NCI-H524 treated with DMSO at 0.1 percent for 48 hours (cell line): ENCODE measurements at regions not wholly inside any gene's neighbourhood (a gene's known extent, or its start where the extent isn't known, plus 50 kb on each side); places are given as distances from the start of the nearest gene placed in this dataset.
"Not testable (repeated sequence)": the region's sequence is repeated elsewhere in the genome, so short reads cannot be mapped to it uniquely, and the experiment has no call there.

Experiments used
- DNase-seq: peaks from one replicate; lab custom pipeline; 2025; lab: John Stamatoyannopoulos, UW

- no peak for DNase-seq
Measured at GRCh38 chr1:58836408-58836807, 52.6 kb upstream of the JUN start.

- DNase-seq = no peak
Measured at GRCh38 chr1:58837886-58838285, 54.0 kb upstream of the JUN start.

- DNase-seq = no peak
Measured at GRCh38 chr1:58839147-58839795, 55.4 kb upstream of the JUN start.

- no peak for DNase-seq
Measured at GRCh38 chr1:58839846-58840835, 56.3 kb upstream of the JUN start.

- no peak for DNase-seq
Measured at GRCh38 chr1:58841455-58841854, 57.6 kb upstream of the JUN start.

GRCh38 chr1:58842941-58843340, 59.1 kb upstream of the JUN start:
- DNase-seq = no peak

GRCh38 chr1:58844176-58844575, 60.3 kb upstream of the JUN start:
- no peak for DNase-seq

- DNase-seq = no peak
Measured at GRCh38 chr1:58845942-58846341, 62.1 kb upstream of the JUN start.

GRCh38 chr1:58848818-58849411, 65.1 kb upstream of the JUN start:
- DNase-seq = no peak

- DNase-seq = no peak
Measured at GRCh38 chr1:58849551-58849950, 65.7 kb upstream of the JUN start.

GRCh38 chr1:58850636-58851035, 66.8 kb upstream of the JUN start:
- no peak for DNase-seq

- no peak for DNase-seq
Measured at GRCh38 chr1:58852731-58853485, 69.1 kb upstream of the JUN start.

- no peak for DNase-seq
Measured at GRCh38 chr1:58854576-58854975, 70.7 kb upstream of the JUN start.

- DNase-seq = no peak
Measured at GRCh38 chr1:58855274-58856165, 71.7 kb upstream of the JUN start.

- DNase-seq = not testable (repeated sequence)
Measured at GRCh38 chr1:58856281-58856680, 72.4 kb upstream of the JUN start.

GRCh38 chr1:58857680-58858673, 74.1 kb upstream of the JUN start:
- no peak for DNase-seq

GRCh38 chr1:58859769-58860485, 76.1 kb upstream of the JUN start:
- no peak for DNase-seq

GRCh38 chr1:58861076-58861475, 77.2 kb upstream of the JUN start:
- DNase-seq = no peak

GRCh38 chr1:58861506-58861905, 77.7 kb upstream of the JUN start:
- no peak for DNase-seq
